HepG2 (cell line): ENCODE measurements at regions not wholly inside any gene's neighbourhood (a gene's known extent, or its start where the extent isn't known, plus 50 kb on each side); places are given as distances from the start of the nearest gene placed in this dataset.

Experiments
- ARHGAP35 ChIP-seq: sonication (generic); formaldehyde crosslinking; IDR thresholded peaks from 2 replicates; pipeline ENCODE4 v1.9.0; 2022; ENCODE audit warnings: mild to moderate bottlenecking, inconsistent platforms, moderate library complexity, missing genetic modification reagents, borderline replicate concordance
- CBX1 ChIP-seq: IDR thresholded peaks from one replicate; pipeline ENCODE4 v1.6.1; 2016; ENCODE audit warnings: antibody characterized with exemption, low read depth
- DMTF1 ChIP-seq: sonication (generic); formaldehyde crosslinking; IDR thresholded peaks from 2 replicates; pipeline ENCODE4 v1.4.0; 2020; ENCODE audit warnings: mild to moderate bottlenecking, missing genetic modification reagents
- ETS1 ChIP-seq: sonication (generic); formaldehyde crosslinking; IDR thresholded peaks from 2 replicates; pipeline ENCODE4 v1.4.0; 2020; ENCODE audit warnings: missing genetic modification reagents
- LRRFIP1 ChIP-seq: sonication (generic); formaldehyde crosslinking; conservative IDR thresholded peaks from 2 replicates; pipeline ENCODE4 v1.4.0; 2020; ENCODE audit warnings: missing genetic modification reagents
- MATR3 ChIP-seq: sonication (generic); formaldehyde crosslinking; IDR thresholded peaks from 2 replicates; pipeline ENCODE4 v1.4.0; 2020; ENCODE audit warnings: missing genetic modification reagents
- NFATC3 ChIP-seq: sonication (generic); formaldehyde crosslinking; IDR thresholded peaks from 2 replicates; pipeline ENCODE4 v1.5.1; 2020; ENCODE audit warnings: mild to moderate bottlenecking, missing genetic modification reagents
- ZC3H13 ChIP-seq: sonication (generic); formaldehyde crosslinking; IDR thresholded peaks from 2 replicates; pipeline ENCODE4 v1.8.1; 2023; ENCODE audit warnings: mild to moderate bottlenecking, missing genetic modification reagents, moderate library complexity
- ZNF644 ChIP-seq: IDR thresholded peaks from 2 replicates; pipeline ENCODE4 v1.6.1; 2016; ENCODE audit warnings: low read depth
- ZNF713 ChIP-seq: sonication (generic); formaldehyde crosslinking; IDR thresholded peaks from 2 replicates; pipeline ENCODE4 v1.4.0; 2020; ENCODE audit warnings: mild to moderate bottlenecking, missing genetic modification reagents
- ZNF749 ChIP-seq: sonication (generic); formaldehyde crosslinking; IDR thresholded peaks from 2 replicates; pipeline ENCODE4 v1.8.0; 2022; ENCODE audit warnings: mild to moderate bottlenecking, missing genetic modification reagents, moderate library complexity, borderline replicate concordance
- ZSCAN21 ChIP-seq: sonication (generic); formaldehyde crosslinking; IDR thresholded peaks from 2 replicates; pipeline ENCODE4 v1.8.0; 2022; ENCODE audit warnings: mild to moderate bottlenecking, missing genetic modification reagents, moderate library complexity, borderline replicate concordance
- ZUFSP ChIP-seq: sonication (generic); formaldehyde crosslinking; IDR thresholded peaks from 2 replicates; pipeline ENCODE4 v1.9.0; 2021; ENCODE audit warnings: missing genetic modification reagents, mild to moderate bottlenecking, borderline replicate concordance
- TF ChIP-seq, protein P1 (sequence below): IDR thresholded peaks from 2 replicates; pipeline ENCODE4 v1.6.1; 2016; ENCODE audit warnings: control low read depth
- TF ChIP-seq, protein P2 (sequence below): sonication (generic); formaldehyde crosslinking; IDR thresholded peaks from 2 replicates; pipeline ENCODE4 v1.4.0; 2020; ENCODE audit warnings: missing genetic modification reagents
- TF ChIP-seq, protein P3 (sequence below): sonication (generic); formaldehyde crosslinking; IDR thresholded peaks from 2 replicates; pipeline ENCODE4 v1.8.0; 2022; ENCODE audit warnings: mild to moderate bottlenecking, missing genetic modification reagents, moderate library complexity

- TF ChIP-seq CBX1 (no peak), ZUFSP (CRISPR knock-in tag) (no peak), ZC3H13 (CRISPR knock-in tag) (no peak), ZNF713 (CRISPR knock-in tag) (0 out of 2 replicates have a peak, but pooled peaks have one; percentile 17), ZNF644 (CRISPR knock-in tag) (no peak), DMTF1 (CRISPR knock-in tag) (no peak), LRRFIP1 (CRISPR knock-in tag) (no peak), NFATC3 (no peak), MATR3 (no peak), ARHGAP35 (no peak), ETS1 (CRISPR knock-in tag) (no peak), ZSCAN21 (CRISPR knock-in tag) (no peak), ZNF749 (CRISPR knock-in tag) (no peak)
- TF ChIP-seq, protein P1, sequence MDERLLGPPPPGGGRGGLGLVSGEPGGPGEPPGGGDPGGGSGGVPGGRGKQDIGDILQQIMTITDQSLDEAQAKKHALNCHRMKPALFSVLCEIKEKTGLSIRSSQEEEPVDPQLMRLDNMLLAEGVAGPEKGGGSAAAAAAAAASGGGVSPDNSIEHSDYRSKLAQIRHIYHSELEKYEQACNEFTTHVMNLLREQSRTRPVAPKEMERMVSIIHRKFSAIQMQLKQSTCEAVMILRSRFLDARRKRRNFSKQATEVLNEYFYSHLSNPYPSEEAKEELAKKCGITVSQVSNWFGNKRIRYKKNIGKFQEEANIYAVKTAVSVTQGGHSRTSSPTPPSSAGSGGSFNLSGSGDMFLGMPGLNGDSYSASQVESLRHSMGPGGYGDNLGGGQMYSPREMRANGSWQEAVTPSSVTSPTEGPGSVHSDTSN (CRISPR knock-in tag): no peak
- TF ChIP-seq, protein P2, sequence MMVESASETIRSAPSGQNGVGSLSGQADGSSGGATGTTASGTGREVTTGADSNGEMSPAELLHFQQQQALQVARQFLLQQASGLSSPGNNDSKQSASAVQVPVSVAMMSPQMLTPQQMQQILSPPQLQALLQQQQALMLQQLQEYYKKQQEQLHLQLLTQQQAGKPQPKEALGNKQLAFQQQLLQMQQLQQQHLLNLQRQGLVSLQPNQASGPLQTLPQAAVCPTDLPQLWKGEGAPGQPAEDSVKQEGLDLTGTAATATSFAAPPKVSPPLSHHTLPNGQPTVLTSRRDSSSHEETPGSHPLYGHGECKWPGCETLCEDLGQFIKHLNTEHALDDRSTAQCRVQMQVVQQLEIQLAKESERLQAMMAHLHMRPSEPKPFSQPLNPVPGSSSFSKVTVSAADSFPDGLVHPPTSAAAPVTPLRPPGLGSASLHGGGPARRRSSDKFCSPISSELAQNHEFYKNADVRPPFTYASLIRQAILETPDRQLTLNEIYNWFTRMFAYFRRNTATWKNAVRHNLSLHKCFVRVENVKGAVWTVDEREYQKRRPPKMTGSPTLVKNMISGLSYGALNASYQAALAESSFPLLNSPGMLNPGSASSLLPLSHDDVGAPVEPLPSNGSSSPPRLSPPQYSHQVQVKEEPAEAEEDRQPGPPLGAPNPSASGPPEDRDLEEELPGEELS (CRISPR knock-in tag): peak; percentile 82
- TF ChIP-seq, protein P3, sequence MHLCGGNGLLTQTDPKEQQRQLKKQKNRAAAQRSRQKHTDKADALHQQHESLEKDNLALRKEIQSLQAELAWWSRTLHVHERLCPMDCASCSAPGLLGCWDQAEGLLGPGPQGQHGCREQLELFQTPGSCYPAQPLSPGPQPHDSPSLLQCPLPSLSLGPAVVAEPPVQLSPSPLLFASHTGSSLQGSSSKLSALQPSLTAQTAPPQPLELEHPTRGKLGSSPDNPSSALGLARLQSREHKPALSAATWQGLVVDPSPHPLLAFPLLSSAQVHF (CRISPR knock-in tag): no peak
These were observed 195.4 kb upstream of the ARL4C start (continued) for GRCh38 chr2:234691968-234692955.
